ENCODE measurements at regions not wholly inside any gene's neighbourhood (a gene's known extent, or its start where the extent isn't known, plus 50 kb on each side); places are given as distances from the start of the nearest gene placed in this dataset.

DNA sequence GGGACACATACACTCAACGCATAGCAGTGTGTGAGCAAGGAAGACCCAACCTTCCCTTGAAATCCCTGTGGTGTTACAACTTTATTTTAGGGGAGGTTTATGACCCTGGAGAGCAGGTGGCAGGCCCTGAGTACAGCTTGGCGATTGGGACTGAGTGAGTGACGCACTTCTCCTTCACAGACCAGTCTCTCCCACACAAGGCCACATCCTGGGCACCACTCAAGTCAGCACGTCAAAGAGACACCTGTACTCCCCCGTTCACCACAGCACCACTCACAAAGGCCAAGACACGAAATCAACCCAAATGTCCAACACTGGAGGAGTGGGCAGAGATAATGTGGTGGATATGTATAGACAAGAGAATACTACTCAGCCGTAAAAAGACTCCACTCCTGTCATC lies 57.0 kb upstream of the FRMD1 start:
- TF ChIP-seq EGR1 (IDR thresholded peaks at IDR 0.05) (no peak), ZBTB7A (IDR thresholded peaks at IDR 0.05; ENCODE audit: low read depth) (no peak)

GRCh38 chr6:168134560-168135201 lies 55.7 kb upstream of the FRMD1 start:
- TF ChIP-seq RAD21 (IDR thresholded peaks at IDR 0.05; ENCODE audit: low read depth) (no peak), TEAD4 (IDR thresholded peaks at IDR 0.05) (no peak), REST (IDR thresholded peaks at IDR 0.05; ENCODE audit: low read depth) (no peak), TCF12 (IDR thresholded peaks at IDR 0.05; ENCODE audit: low read depth) (no peak), FOXM1 (IDR thresholded peaks at IDR 0.05; ENCODE audit: borderline replicate concordance, low read depth) (no peak), MAX (IDR thresholded peaks at IDR 0.05) (no peak), ZBTB7A (IDR thresholded peaks at IDR 0.05; ENCODE audit: low read depth) (no peak), EP300 (IDR thresholded peaks at IDR 0.05; ENCODE audit: borderline replicate concordance) (no peak), TAF1 (IDR thresholded peaks at IDR 0.05; ENCODE audit: low read depth) (no peak), YY1 (IDR thresholded peaks at IDR 0.05; ENCODE audit: low read depth) (no peak)
- TF ChIP-seq, protein P1, sequence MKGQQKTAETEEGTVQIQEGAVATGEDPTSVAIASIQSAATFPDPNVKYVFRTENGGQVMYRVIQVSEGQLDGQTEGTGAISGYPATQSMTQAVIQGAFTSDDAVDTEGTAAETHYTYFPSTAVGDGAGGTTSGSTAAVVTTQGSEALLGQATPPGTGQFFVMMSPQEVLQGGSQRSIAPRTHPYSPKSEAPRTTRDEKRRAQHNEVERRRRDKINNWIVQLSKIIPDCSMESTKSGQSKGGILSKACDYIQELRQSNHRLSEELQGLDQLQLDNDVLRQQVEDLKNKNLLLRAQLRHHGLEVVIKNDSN (IDR thresholded peaks at IDR 0.05): no peak

DNA sequence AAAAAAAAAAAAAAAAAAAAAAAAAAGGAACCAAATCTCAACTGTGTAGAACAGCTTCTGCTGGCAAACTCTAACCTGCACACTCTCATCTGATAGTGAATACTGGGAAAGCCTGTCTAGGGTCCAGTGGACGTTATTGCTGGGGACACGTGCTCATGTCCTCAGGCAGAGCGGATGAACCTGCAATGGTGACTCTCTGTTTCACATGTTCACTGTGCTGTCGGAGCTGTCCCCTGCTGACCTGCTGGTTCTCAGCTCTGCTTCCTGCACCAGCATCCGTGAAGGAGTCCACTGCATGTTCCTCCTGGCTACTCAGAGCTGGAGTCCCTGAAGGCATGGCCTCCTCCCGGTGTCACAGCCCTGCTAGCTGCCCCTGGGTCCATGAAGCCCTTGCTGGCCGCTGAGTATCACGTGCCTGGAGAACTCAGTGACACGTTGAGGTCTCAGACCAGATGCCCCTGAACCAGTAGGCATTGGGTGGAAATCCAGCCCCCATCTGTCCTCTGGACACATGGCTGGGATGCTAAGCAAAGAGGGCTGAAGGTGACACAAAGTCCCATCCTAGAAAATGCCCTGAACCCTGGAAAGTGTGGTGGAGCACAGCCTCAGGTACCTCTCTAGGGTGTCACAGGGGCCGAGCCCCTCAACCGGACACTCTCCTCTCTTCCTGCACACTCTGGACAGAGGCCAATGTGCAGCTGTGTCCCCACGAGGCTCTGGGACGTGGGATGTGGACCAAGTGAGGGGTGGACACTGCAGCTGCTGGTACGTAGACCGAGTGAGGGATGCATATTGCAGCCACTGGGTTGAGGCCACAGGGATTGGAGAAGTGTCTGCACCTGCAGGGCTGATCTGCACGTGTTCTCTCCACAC lies 54.9 kb upstream of the FRMD1 start:
- TF ChIP-seq CREB1 (IDR thresholded peaks at IDR 0.05; ENCODE audit: low read depth): no peak
- TF ChIP-seq RAD21 (IDR thresholded peaks at IDR 0.05; ENCODE audit: low read depth): no peak
- TF ChIP-seq, protein P1 (IDR thresholded peaks at IDR 0.05): no peak
- no peak for TF ChIP-seq YY1 (IDR thresholded peaks at IDR 0.05; ENCODE audit: low read depth)
- TF ChIP-seq NFIC (IDR thresholded peaks at IDR 0.05): no peak
- no peak for TF ChIP-seq EGR1 (IDR thresholded peaks at IDR 0.05)
- TF ChIP-seq EP300 (IDR thresholded peaks at IDR 0.05; ENCODE audit: borderline replicate concordance): no peak
- no peak for TF ChIP-seq MAX (IDR thresholded peaks at IDR 0.05)
- TF ChIP-seq CEBPB (IDR thresholded peaks at IDR 0.05): no peak
- no peak for TF ChIP-seq REST (IDR thresholded peaks at IDR 0.05; ENCODE audit: low read depth)
- TF ChIP-seq FOXM1 (IDR thresholded peaks at IDR 0.05; ENCODE audit: borderline replicate concordance, low read depth): no peak
- no peak for TF ChIP-seq TCF12 (IDR thresholded peaks at IDR 0.05; ENCODE audit: low read depth)
- no peak for TF ChIP-seq TEAD4 (IDR thresholded peaks at IDR 0.05)
- no peak for TF ChIP-seq TAF1 (IDR thresholded peaks at IDR 0.05; ENCODE audit: low read depth)

DNA sequence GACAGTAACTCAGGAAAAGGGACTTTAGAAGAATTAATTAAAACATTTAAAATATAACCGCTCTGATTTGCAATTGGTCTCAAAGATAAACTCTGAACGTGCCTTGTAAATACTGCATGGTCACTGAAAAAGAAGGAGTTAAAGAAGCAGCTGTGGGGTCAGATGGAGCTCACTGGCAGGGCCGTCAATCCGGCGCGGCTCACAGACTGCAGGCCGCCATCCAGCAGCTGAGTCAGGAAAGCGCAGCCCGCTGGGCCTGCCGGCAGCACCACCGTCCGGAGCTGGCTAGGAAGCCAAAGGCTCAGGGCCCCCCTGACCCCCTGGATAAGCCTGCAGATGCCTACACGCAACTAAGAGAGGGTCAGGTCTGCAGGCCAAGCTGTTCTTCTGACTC lies 54.2 kb upstream of the FRMD1 start:
- no peak for TF ChIP-seq MAX (IDR thresholded peaks at IDR 0.05)
- TF ChIP-seq ZBTB7A (IDR thresholded peaks at IDR 0.05; ENCODE audit: low read depth): no peak
- TF ChIP-seq CREB1 (IDR thresholded peaks at IDR 0.05; ENCODE audit: low read depth): no peak
- TF ChIP-seq YY1 (IDR thresholded peaks at IDR 0.05; ENCODE audit: low read depth): no peak
- no peak for TF ChIP-seq EP300 (IDR thresholded peaks at IDR 0.05; ENCODE audit: borderline replicate concordance)
- TF ChIP-seq TAF1 (IDR thresholded peaks at IDR 0.05; ENCODE audit: low read depth): no peak
- TF ChIP-seq TEAD4 (IDR thresholded peaks at IDR 0.05): no peak
- TF ChIP-seq TCF12 (IDR thresholded peaks at IDR 0.05; ENCODE audit: low read depth): no peak
- TF ChIP-seq EGR1 (IDR thresholded peaks at IDR 0.05): no peak
- TF ChIP-seq FOXM1 (IDR thresholded peaks at IDR 0.05; ENCODE audit: borderline replicate concordance, low read depth): no peak
- TF ChIP-seq NFIC (IDR thresholded peaks at IDR 0.05): no peak
- no peak for TF ChIP-seq REST (IDR thresholded peaks at IDR 0.05; ENCODE audit: low read depth)
- TF ChIP-seq, protein P1 (IDR thresholded peaks at IDR 0.05): no peak
- no peak for TF ChIP-seq RAD21 (IDR thresholded peaks at IDR 0.05; ENCODE audit: low read depth)
- TF ChIP-seq CEBPB (IDR thresholded peaks at IDR 0.05): no peak

Measured in Ishikawa (cell line).